Iris pigment epithelial cell (primary cell): ENCODE measurements at regions not wholly inside any gene's neighbourhood (a gene's known extent, or its start where the extent isn't known, plus 50 kb on each side); places are given as distances from the start of the nearest gene placed in this dataset.

ENCODE experiments used
- DNase-seq: peaks from one replicate; pipeline ENCODE4 v3.0.0-alpha.2; 2011; ENCODE audit warnings: low read depth

GRCh38 chr2:145829931-145830330 is 1310.0 kb upstream of the ZEB2 start:
- DNase-seq: no peak

GRCh38 chr2:145827235-145827634 is 1307.3 kb upstream of the ZEB2 start:
- no peak for DNase-seq

DNA sequence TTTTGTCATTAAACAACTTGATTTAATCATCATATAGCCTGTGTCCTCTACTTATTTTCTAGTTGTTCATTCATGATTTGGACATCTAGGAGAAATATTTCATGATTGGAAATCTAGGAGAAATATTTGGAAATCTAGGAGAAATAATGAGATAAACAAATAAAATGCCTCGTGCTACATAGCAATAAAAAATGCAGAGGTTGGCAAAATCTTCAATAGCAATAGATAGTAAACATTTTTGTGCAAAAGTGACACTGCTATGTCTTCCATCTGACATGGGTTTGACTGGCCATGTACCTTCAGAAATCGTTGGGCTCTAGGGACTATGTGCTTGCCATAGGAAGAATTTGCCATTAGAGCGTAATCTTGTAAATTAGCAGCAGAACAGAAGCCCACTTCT is 1304.5 kb upstream of the ZEB2 start:
- no peak for DNase-seq

DNA sequence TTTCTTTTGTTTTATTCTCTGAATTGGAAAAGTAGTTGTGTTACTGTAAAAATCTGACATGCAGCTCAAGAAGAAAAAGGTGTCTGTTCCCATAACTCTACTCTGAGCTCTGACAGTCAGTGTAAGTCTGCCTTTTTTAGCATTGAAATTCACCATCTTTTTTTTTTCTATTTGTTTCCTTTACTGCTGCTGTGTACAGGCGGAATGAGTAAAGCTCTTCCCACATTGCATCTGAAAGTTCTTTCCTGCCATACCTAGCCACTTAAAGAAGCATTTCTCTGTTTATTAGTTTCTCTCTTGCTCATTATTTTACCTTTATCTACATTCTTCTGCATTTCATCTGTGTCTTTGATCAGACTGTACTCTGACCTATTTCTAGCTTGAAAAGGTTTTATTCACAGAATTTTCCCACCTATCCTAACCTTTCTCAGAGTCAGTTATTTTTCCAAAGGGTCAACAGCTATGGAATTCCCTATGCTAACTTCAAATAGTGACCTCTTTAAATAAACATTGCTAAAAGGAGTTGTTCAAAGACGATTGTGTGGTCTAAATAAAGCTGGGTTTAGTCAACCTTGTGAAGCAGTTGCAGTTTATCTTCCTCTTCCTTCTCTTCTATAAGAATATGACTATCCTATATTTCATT is 1303.1 kb upstream of the ZEB2 start:
- no peak for DNase-seq

- DNase-seq: no peak
Measured at GRCh38 chr2:145820651-145821050, 1300.7 kb upstream of the ZEB2 start.

- no peak for DNase-seq
Measured at GRCh38 chr2:145818890-145819504, 1299.1 kb upstream of the ZEB2 start.

- DNase-seq: no peak
Measured at GRCh38 chr2:145815933-145816332, 1296.0 kb upstream of the ZEB2 start.

GRCh38 chr2:145813481-145813880 is 1293.6 kb upstream of the ZEB2 start:
- peak; percentile 31 for DNase-seq

DNA sequence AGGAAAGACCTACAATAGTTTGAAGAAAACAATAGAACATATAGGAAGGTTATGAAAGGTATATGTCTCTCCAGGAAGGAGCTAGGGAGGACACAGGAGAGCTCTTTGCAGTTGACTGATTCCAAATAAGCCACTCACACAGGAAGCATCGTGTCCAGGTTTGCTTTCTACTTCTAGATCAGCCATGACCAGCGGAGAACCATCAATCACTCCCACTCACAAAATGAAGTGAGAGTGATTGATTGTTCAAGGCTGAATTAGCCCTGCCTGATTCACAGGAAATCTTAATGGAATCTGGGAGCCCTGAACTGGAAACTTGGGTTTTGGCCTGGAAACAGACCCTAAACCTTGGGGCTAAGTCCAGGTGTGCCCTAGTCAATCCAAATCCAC is 1292.2 kb upstream of the ZEB2 start:
- DNase-seq: no peak

GRCh38 chr2:145811276-145812164 is 1291.6 kb upstream of the ZEB2 start:
- peak; percentile 42 for DNase-seq

- DNase-seq: peak; percentile 16
Measured at GRCh38 chr2:145807968-145808367, 1288.0 kb upstream of the ZEB2 start.

DNA sequence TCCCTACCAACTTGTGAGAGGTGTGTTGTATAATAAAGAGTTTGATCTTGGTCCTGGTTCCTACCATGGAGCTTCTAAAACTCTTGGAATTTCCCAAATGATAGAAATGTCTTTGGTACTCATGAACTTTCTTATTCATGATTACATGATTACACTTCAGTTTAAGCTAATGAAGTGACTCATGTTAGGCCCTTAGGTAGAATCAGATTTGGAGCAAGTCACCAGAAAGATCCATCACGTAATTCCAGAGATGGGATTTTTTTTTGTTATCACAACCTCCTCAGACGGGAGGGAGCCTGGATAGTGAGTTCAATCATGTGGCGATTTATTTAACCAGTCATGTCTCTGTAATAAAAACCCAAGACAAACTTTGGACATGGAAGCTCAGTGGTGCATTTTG is 1287.6 kb upstream of the ZEB2 start:
- DNase-seq: no peak

- DNase-seq: no peak
Measured at GRCh38 chr2:145806546-145806945, 1286.6 kb upstream of the ZEB2 start.

DNA sequence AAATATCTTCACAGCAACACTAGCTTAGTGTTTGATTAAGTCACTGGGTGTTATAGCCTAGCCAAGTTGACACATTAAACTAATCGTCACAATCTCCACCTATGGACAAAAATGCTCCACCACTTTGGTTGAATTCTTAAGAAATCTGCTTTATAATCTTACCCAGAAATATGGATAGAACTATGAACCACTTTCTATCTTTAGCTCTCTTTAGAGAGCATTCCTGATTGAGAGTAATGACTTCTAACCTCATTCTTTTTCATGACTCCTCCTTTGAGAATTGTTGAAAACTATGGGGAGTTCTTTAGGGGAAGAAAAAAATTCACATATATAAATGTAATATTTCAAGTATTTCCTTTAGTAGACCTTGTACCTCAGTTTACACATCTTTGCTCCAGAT is 1282.2 kb upstream of the ZEB2 start:
- DNase-seq: no peak

GRCh38 chr2:145801210-145801609 is 1281.3 kb upstream of the ZEB2 start:
- DNase-seq: no peak

DNA sequence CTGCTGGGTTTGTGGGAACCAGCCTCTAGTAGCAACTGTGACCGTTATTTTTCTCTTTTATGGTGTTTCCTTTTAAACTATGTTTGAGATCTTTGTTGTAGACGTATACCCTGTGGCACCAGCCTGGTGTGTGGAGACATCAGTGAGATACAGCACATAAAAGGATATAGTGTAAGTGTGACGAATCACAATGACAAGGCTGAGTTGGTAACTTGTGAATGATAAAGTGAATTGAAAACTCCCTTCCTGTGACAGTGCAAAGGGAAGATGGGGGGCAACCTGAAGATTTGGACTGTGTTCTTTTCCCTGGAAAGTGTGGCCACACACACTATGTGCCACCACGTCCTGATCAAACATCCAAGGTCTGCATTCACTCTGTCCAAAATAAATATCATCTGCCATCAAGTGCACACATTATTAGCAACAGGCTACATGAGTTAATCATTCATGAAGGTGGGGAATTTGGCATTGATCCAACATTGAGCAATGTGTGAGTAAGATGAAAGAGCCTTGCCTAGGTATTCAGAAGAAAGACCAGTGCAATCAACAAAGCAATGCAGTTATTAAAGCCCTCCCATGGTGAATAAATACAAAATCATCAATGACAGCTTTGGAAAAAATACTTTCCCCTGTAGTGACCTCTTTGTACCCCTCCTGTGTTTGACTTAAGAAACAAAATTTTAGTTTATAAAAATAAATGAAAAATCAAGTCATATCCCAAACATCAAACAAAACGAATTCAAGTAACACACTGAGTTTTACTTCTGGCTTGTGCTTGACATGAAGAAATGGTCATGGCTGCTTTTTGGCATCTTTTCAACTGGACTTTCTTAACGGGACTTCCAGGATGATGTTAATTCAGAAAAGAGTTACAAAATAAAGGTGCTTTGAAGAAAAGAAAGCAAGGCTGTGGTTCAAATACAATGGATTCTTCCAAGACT is 1280.5 kb upstream of the ZEB2 start:
- DNase-seq: peak; percentile 57

GRCh38 chr2:145799595-145800108 is 1279.7 kb upstream of the ZEB2 start:
- no peak for DNase-seq

GRCh38 chr2:145798419-145798818 is 1278.5 kb upstream of the ZEB2 start:
- no peak for DNase-seq

DNA sequence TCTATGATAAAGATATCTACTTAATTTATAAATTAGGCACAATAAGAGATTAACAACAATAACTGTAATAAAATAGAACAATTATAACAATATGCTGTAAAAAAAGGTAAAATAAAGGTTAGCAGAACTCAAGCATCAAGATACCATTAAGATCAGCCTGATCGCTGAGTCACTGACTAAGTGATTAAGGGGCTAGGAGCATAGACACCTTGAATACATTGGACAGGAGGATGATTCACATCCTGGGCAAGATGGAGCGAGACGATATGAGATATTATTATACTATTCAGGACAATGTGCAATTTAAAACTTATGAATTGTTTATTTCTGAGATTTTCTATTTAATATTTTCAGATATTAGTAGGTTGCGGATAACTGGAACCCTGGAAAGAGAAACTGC is 1277.8 kb upstream of the ZEB2 start:
- DNase-seq: peak; percentile 51

GRCh38 chr2:145792745-145793144 is 1272.8 kb upstream of the ZEB2 start:
- DNase-seq: no peak

- no peak for DNase-seq
Measured at GRCh38 chr2:145789636-145790035, 1269.7 kb upstream of the ZEB2 start.
